ENCODE measurements at regions not wholly inside any gene's neighbourhood (a gene's known extent, or its start where the extent isn't known, plus 50 kb on each side); places are given as distances from the start of the nearest gene placed in this dataset.

DNA sequence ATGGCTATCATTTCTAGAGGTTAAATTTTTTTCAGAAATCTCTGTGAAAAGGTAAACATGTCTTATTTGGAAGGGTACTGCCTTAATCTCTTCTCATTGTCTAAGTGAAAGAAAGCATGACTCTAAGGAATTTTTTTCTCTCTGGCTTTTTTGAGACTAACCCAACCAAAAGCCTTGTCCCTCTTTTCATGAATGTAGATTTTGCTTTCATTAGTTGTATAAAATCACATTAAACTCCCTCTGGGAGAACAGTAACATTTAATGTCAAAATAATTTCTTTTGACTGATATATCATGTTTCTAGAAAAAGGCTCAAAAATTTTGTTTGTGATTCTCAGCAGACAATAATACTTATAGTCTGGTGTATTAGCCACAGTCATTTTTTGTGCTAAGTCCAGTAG, 168.4 kb upstream of the SPOPL start:
- H3K4me3 ChIP-seq (ENCODE audit: low read depth, low read length): no peak overlapping the region
- TF ChIP-seq, protein P1, sequence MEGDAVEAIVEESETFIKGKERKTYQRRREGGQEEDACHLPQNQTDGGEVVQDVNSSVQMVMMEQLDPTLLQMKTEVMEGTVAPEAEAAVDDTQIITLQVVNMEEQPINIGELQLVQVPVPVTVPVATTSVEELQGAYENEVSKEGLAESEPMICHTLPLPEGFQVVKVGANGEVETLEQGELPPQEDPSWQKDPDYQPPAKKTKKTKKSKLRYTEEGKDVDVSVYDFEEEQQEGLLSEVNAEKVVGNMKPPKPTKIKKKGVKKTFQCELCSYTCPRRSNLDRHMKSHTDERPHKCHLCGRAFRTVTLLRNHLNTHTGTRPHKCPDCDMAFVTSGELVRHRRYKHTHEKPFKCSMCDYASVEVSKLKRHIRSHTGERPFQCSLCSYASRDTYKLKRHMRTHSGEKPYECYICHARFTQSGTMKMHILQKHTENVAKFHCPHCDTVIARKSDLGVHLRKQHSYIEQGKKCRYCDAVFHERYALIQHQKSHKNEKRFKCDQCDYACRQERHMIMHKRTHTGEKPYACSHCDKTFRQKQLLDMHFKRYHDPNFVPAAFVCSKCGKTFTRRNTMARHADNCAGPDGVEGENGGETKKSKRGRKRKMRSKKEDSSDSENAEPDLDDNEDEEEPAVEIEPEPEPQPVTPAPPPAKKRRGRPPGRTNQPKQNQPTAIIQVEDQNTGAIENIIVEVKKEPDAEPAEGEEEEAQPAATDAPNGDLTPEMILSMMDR (IDR thresholded peaks at IDR 0.05; ENCODE audit: borderline replicate concordance, insufficient read depth, low read depth, low read length): no peak

DNA sequence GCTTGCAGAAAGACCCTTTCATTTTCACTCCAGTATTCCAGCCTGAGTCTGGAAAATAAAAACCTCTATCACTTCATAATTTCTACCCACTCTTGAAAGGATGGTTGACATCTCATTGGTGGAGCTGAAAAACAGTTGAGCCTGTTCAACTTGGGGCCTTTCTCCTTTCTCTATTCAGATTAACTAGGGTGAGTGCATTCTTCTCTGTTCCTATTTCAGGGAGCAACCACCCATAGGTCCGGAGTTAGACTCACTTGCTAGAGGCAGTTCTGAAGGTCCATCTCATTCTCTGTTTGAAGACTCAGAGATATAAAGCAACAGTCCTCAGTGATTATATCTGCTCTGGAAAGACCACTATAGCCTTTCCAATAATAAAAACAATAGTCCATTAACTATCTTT, 167.9 kb upstream of the SPOPL start:
- TF ChIP-seq, protein P1 (IDR thresholded peaks at IDR 0.05; ENCODE audit: borderline replicate concordance, insufficient read depth, low read depth, low read length): no peak
- no peak overlapping the region for H3K4me3 ChIP-seq (ENCODE audit: low read depth, low read length)

DNA sequence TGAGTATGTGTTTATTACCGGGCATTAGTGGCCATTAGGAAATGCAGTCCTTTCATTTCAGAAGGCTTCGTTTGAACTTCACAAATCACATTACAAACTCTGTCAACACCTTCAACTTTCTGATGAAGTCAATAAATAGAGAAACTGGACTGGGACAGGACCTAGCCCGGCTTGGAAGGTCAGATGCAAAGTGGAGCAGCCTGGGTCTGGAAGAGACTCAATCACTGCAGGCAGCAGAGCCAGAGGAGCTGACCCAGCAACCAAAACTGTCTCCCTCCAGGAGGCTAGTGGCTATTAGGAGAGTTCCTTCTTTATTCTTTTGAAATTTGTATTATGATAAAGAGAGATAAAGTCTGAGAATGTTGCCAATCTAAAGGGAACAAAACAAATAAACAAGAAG, 167.2 kb upstream of the SPOPL start:
- TF ChIP-seq, protein P1 (IDR thresholded peaks at IDR 0.05; ENCODE audit: borderline replicate concordance, insufficient read depth, low read depth, low read length): no peak
- H3K4me3 ChIP-seq (ENCODE audit: low read depth, low read length): no peak overlapping the region

DNA sequence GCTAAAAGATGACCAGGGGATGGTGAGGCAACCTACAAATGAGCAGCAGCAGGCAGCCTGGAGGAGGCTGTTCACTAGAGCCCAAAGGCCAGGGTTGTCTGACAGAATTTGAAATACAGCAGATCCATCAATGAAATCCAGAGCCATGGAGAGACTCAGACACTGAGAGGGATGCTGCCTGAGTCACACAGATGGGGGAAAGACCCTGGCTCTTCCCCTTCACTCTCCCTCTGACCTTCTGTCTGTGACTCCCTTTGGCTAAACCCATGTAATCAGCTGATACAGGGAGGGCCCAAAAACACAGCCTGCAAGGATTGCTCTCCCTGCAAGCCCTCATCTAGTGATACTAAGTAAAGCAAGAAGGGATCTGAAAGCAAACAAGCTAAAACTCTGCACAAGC, 166.5 kb upstream of the SPOPL start:
- TF ChIP-seq, protein P1 (IDR thresholded peaks at IDR 0.05; ENCODE audit: borderline replicate concordance, insufficient read depth, low read depth, low read length): no peak
- H3K4me3 ChIP-seq (ENCODE audit: low read depth, low read length): no peak overlapping the region

DNA sequence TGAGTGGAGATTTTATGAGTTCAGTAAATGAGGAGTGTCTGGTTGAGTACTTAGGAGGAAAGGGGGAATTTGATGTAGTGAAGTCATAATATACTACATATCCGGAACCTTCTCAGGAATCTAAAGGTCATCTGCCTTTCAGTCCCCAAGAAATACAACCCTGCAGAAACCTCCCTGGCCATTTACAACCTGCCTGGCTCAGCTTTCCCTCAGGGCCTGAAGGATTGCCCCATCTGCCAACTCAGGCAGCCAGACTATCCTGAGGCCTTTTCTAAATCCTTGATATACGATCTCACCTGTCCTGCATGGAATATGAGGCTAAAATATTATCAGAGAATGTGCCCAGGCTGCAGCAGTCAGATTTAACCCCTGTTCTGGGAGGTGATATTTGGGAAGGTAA, 165.4 kb upstream of the SPOPL start:
- H3K4me3 ChIP-seq (ENCODE audit: low read depth, low read length): no peak overlapping the region
- TF ChIP-seq, protein P1 (IDR thresholded peaks at IDR 0.05; ENCODE audit: borderline replicate concordance, insufficient read depth, low read depth, low read length): no peak

DNA sequence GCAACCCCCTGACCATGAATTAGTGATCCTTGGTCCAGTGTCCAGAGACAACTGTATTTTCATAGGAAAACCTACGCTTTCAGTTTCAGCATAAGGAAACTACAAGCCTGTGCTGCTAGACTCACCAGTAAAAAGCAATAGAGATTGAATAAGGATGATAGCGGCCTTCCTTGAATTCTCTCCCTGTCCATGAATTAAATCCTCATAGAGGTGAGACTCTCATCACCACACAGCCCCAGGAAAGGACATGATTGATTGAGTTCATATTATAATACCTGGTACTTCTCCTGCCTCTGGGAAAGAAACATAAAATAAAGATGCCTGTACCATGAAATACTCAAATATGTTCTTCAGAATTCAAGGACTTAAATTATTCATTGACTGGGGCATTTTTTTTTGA, 146.3 kb upstream of the SPOPL start:
- H3K4me3 ChIP-seq (ENCODE audit: low read depth, low read length): no peak overlapping the region
- TF ChIP-seq, protein P1 (IDR thresholded peaks at IDR 0.05; ENCODE audit: borderline replicate concordance, insufficient read depth, low read depth, low read length): no peak

DNA sequence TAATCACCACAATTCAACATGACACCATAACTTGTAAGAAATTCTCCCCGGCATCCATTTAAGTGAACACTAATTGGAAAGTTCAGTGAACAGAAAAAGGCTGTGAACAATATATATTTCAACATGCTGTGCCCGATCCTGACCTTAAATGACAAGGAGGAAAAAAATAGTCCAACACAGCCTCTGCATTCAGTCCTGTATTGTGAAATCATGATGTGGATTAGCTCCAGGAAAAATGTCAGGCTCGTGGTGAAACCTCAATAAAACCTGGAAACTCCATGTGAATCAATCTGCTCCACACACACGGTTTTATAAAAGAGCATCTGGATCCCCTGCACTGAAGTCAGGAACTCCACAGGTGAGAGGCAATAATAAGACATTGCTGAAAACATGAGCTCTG, 145.4 kb upstream of the SPOPL start:
- TF ChIP-seq, protein P1 (IDR thresholded peaks at IDR 0.05; ENCODE audit: borderline replicate concordance, insufficient read depth, low read depth, low read length): no peak
- no peak overlapping the region for H3K4me3 ChIP-seq (ENCODE audit: low read depth, low read length)

Measured in GM12875 (cell line).